ENCODE measurements at regions not wholly inside any gene's neighbourhood (a gene's known extent, or its start where the extent isn't known, plus 50 kb on each side); places are given as distances from the start of the nearest gene placed in this dataset.

GRCh38 chr6:62441182-62441581 lies 155.2 kb upstream of the KHDRBS2 start:
- intact Hi-C loops (cut with micrococcal nuclease), result no loop called here
- Histone ChIP-seq H2AFZ (ENCODE audit: low read depth, low read length) (no peak overlapping the region), H4K20me1 (replicated peaks; ENCODE audit: control insufficient read depth, insufficient read depth, low read length) (no peaks in the 10 kb centered on the region), H3K9me3 (replicated peaks; ENCODE audit: control insufficient read depth, insufficient read depth, low read depth, low read length) (no peaks in the 10 kb centered on the region), H3K4me1 (replicated peaks in 1 of 2; ENCODE audit: control insufficient read depth in 2 of 2, insufficient read depth in 2 of 2, low read length in 2 of 2) (no peaks in the 10 kb centered on the region), H3K9me1 (ENCODE audit: control insufficient read depth, insufficient read depth, low read length) (no peaks in the 10 kb centered on the region), H3K9ac (ENCODE audit: insufficient read depth in 1 of 2, low read depth in 2 of 2, low read length in 2 of 2) (no peak overlapping the region), H3K27me3 (ENCODE audit: control insufficient read depth in 2 of 2, insufficient read depth in 2 of 2, low read length in 2 of 2) (no peaks in the 10 kb centered on the region), H3K79me2 (ENCODE audit: control insufficient read depth, insufficient read depth, low read length) (no peaks in the 10 kb centered on the region), H3K27ac (ENCODE audit: extremely low read depth, low read depth, low read length) (no peak overlapping the region), H3K4me3 (no peak overlapping the region), H3K4me2 (ENCODE audit: insufficient read depth, low read length) (no peak overlapping the region), H3K36me3 (ENCODE audit: control insufficient read depth, insufficient read depth, low read length) (no peaks in the 10 kb centered on the region)
- in situ Hi-C loops (cut with MboI), result no loop called here
- BruUV-seq (replicated peaks), result no TSS peak
- ChIA-PET POLR2A (no interaction called here), CTCF (ENCODE audit: low intra/inter-chr PET ratio) (no interaction called here)
- 0% methylated on average over 1 of the region's 1 CpG for WGBS (ENCODE audit: insufficient coverage, low coverage, missing lambda C conversion rate)
- no peak for DNase-seq (ENCODE audit: extremely low read depth in 1 of 4, low spot score in 3 of 4)
- no peak for FAIRE-seq
- no peak for ATAC-seq
- no peak for TF ChIP-seq SMAD4 (CRISPR knock-in tag; conservative IDR thresholded peaks at IDR 0.05)
- no peak for TF ChIP-seq SPI1 (IDR thresholded peaks at IDR 0.05; ENCODE audit: borderline replicate concordance, low read depth, low read length)
- no peak for TF ChIP-seq BRF2 (IDR thresholded peaks at IDR 0.05; ENCODE audit: borderline replicate concordance, insufficient read depth, insufficient read length)
- no peak for TF ChIP-seq MAFF (IDR thresholded peaks at IDR 0.05; ENCODE audit: low read length)
- TF ChIP-seq KDM2B (CRISPR knock-in tag; IDR thresholded peaks at IDR 0.05), result no peak
- no peak for TF ChIP-seq CCAR2 (IDR thresholded peaks at IDR 0.05; ENCODE audit: low read depth, low read length)
- TF ChIP-seq BCLAF1 (IDR thresholded peaks at IDR 0.05; ENCODE audit: borderline replicate concordance in 1 of 2, control insufficient read depth in 1 of 2, low read depth in 2 of 2, low read length in 1 of 2), result no peak
- no peak for TF ChIP-seq ZNF740 (CRISPR knock-in tag; IDR thresholded peaks at IDR 0.05)
- TF ChIP-seq ZNF740 (tag; IDR thresholded peaks at IDR 0.05), result no peak
- no peak for TF ChIP-seq SIN3A (IDR thresholded peaks at IDR 0.05; ENCODE audit: borderline replicate concordance in 2 of 2, control insufficient read depth in 1 of 2, low read depth in 2 of 2, low read length in 2 of 2)
- no peak for TF ChIP-seq MCM7 (IDR thresholded peaks at IDR 0.05)
- TF ChIP-seq ZNF609 (CRISPR knock-in tag; IDR thresholded peaks at IDR 0.05; ENCODE audit: borderline replicate concordance), result no peak
- no peak for TF ChIP-seq ZNF121 (CRISPR knock-in tag; conservative IDR thresholded peaks at IDR 0.05)

All from K562 (cell line).